ENCODE measurements at regions not wholly inside any gene's neighbourhood (a gene's known extent, or its start where the extent isn't known, plus 50 kb on each side); places are given as distances from the start of the nearest gene placed in this dataset.

- CTCF ChIA-PET (ENCODE audit: partially characterized antibody) = no interaction called here
- no peak overlapping the region for H3K18ac ChIP-seq (ENCODE audit: extremely low read depth, low read length)
- H3K14ac ChIP-seq (ENCODE audit: insufficient read length) = no peak overlapping the region
- no peak overlapping the region for H3K4me3 ChIP-seq (ENCODE audit: extremely low read depth in 1 of 4, insufficient read depth in 2 of 4, low read depth in 3 of 4, low read length in 4 of 4)
- H3K4me2 ChIP-seq (ENCODE audit: insufficient read depth in 1 of 2, low read depth in 2 of 2, low read length in 2 of 2) = no peak overlapping the region
- FAIRE-seq (no peak), DNase-seq (ENCODE audit: low read depth in 1 of 2, low spot score in 2 of 2) (no peak)
- H2BK15ac ChIP-seq (ENCODE audit: low read length) = no peak overlapping the region
- no peak overlapping the region for H2BK5ac ChIP-seq (ENCODE audit: low read depth, low read length)
- H3K36me3 ChIP-seq (ENCODE audit: control insufficient read depth in 2 of 4, insufficient read depth in 4 of 4, low read length in 3 of 4) = no peaks in the 10 kb centered on the region
- no peak overlapping the region for H4K8ac ChIP-seq (ENCODE audit: extremely low read depth, insufficient read depth, low read length)
- H3K79me2 ChIP-seq (ENCODE audit: control insufficient read depth in 1 of 2, insufficient read depth in 2 of 2, low read length in 2 of 2) = no peaks in the 10 kb centered on the region
- H2BK20ac ChIP-seq (ENCODE audit: low read length) = no peak overlapping the region
- H2BK12ac ChIP-seq (ENCODE audit: low read depth, low read length) = no peak overlapping the region
- H3K9me3 ChIP-seq (ENCODE audit: insufficient read depth in 2 of 2, low read depth in 1 of 2, low read length in 1 of 2) = no peaks in the 10 kb centered on the region
- H3K23me2 ChIP-seq (ENCODE audit: low read depth, low read length) = no peaks in the 10 kb centered on the region
- no peak overlapping the region for H2AFZ ChIP-seq (ENCODE audit: low read length)
- no peak overlapping the region for H3K27ac ChIP-seq (ENCODE audit: low read depth, low read length)
- H4K91ac ChIP-seq (replicated peaks; ENCODE audit: insufficient read length, low read length) = no peak overlapping the region
- POLR2A ChIA-PET (ENCODE audit: partially characterized antibody) = no interaction called here
- no peak overlapping the region for H3K23ac ChIP-seq (ENCODE audit: insufficient read length)
- H3K27me3 ChIP-seq (replicated peaks in 1 of 4; ENCODE audit: control insufficient read depth in 3 of 4, extremely low read depth in 1 of 4, insufficient read depth in 3 of 4, low read length in 3 of 4) = no peaks in the 10 kb centered on the region
- H3K56ac ChIP-seq (replicated peaks; ENCODE audit: insufficient read length, low read depth, low read length) = no peak overlapping the region
- no peaks in the 10 kb centered on the region for H4K20me1 ChIP-seq (replicated peaks in 1 of 2; ENCODE audit: control insufficient read depth in 1 of 2, insufficient read depth in 2 of 2, low read length in 2 of 2)
- no peak overlapping the region for H2BK120ac ChIP-seq (replicated peaks; ENCODE audit: low read depth, low read length)
- no peaks in the 10 kb centered on the region for H3K4me1 ChIP-seq (replicated peaks in 1 of 4; ENCODE audit: control insufficient read depth in 3 of 4, insufficient read depth in 4 of 4, low read length in 3 of 4)
- 91% methylated on average over 2 of the region's 2 CpGs; no CpG with 5 or more reads in 1 of the 2 experiments for WGBS, 2 experiments (ENCODE audit: extremely low coverage in 1 of 2, insufficient coverage in 1 of 2, insufficient read length in 1 of 2, insufficient replicate concordance in 2 of 2, low coverage in 1 of 2, low lambda C conversion rate in 2 of 2, missing lambda C conversion rate in 1 of 2)
- H4K5ac ChIP-seq (ENCODE audit: insufficient read length, low read depth, low read length) = no peak overlapping the region
- no peak overlapping the region for H3K9ac ChIP-seq (replicated peaks in 1 of 4; ENCODE audit: extremely low read depth in 1 of 4, low read depth in 3 of 4, low read length in 3 of 4)
- H3K4ac ChIP-seq (replicated peaks; ENCODE audit: insufficient read length, low read depth, low read length) = no peak overlapping the region
- H2AK5ac ChIP-seq (ENCODE audit: low read depth, low read length) = no peak overlapping the region
- no peaks in the 10 kb centered on the region for H3K79me1 ChIP-seq (ENCODE audit: low read depth, low read length)
- TF ChIP-seq SP1 (IDR thresholded peaks at IDR 0.05; ENCODE audit: low read depth, low read length) (no peak), TCF12 (IDR thresholded peaks at IDR 0.05; ENCODE audit: low read depth, low read length) (no peak), HDAC2 (IDR thresholded peaks at IDR 0.05; ENCODE audit: borderline replicate concordance in 1 of 2, low read depth in 2 of 2, low read length in 2 of 2) (no peak), NANOG (IDR thresholded peaks at IDR 0.05; ENCODE audit: insufficient read depth, low read depth, low read length, poor library complexity, severe bottlenecking) (no peak), ATF2 (IDR thresholded peaks at IDR 0.05; ENCODE audit: low read length) (no peak), TEAD4 (IDR thresholded peaks at IDR 0.05; ENCODE audit: low read depth, low read length) (no peak), KDM1A (IDR thresholded peaks at IDR 0.05; ENCODE audit: borderline replicate concordance, low read length) (no peak), CBX8 (IDR thresholded peaks at IDR 0.05; ENCODE audit: borderline replicate concordance, low read depth, low read length) (no peak), RNF2 (IDR thresholded peaks at IDR 0.05; ENCODE audit: borderline replicate concordance, low read depth, low read length, missing control alignments, poor library complexity, severe bottlenecking) (no peak), RAD21 (IDR thresholded peaks at IDR 0.05 in 1 of 2, conservative IDR thresholded peaks at IDR 0.05 in 1 of 2; ENCODE audit: low read depth in 2 of 2, low read length in 2 of 2) (no peak), GTF2F1 (IDR thresholded peaks at IDR 0.05; ENCODE audit: borderline replicate concordance, low read depth, low read length) (no peak), JUN (IDR thresholded peaks at IDR 0.05; ENCODE audit: low read depth, low read length) (no peak), BACH1 (IDR thresholded peaks at IDR 0.05; ENCODE audit: low read length) (no peak)
These were observed 836.0 kb downstream of the FAM181B start for GRCh38 chr11:81897639-81898038.

Measured in H1 (cell line).